ENCODE measurements at regions not wholly inside any gene's neighbourhood (a gene's known extent, or its start where the extent isn't known, plus 50 kb on each side); places are given as distances from the start of the nearest gene placed in this dataset.

- no peaks in the 10 kb centered on the region for H3K36me3 ChIP-seq
- no peak overlapping the region for H3K4me3 ChIP-seq
- peak in 1 of 2 donors; percentile 27 for DNase-seq (ENCODE audit: low spot score in 2 of 2)
- no peaks in the 10 kb centered on the region for H3K9me3 ChIP-seq
- H3K4me1 ChIP-seq: no peaks in the 10 kb centered on the region
- intact Hi-C loops (cut with DNase I; ENCODE audit: low total_unique reads): no loop called here
- H3K27ac ChIP-seq: peak overlapping the region; percentile 21 to 74
- TF ChIP-seq CTCF (IDR thresholded peaks at IDR 0.05): no peak
- no peak for TF ChIP-seq POLR2AphosphoS5 (IDR thresholded peaks at IDR 0.05)
- no peak for TF ChIP-seq POLR2A (IDR thresholded peaks at IDR 0.05)
- peaks cover 0 to 9% of the 10 kb centered on the region in 2 donors for H3K27me3 ChIP-seq
Observed at GRCh38 chrX:150202641-150203247, 160.4 kb upstream of the MAMLD1 start.

GRCh38 chrX:150203248-150203645 is 159.9 kb upstream of the MAMLD1 start:
- intact Hi-C loops (cut with DNase I; ENCODE audit: low total_unique reads): no loop called here
- Histone ChIP-seq H3K9me3 (no peaks in the 10 kb centered on the region), H3K4me1 (no peaks in the 10 kb centered on the region), H3K4me3 (no peak overlapping the region), H3K27ac (peak overlapping the region; percentile 21 to 74), H3K36me3 (no peaks in the 10 kb centered on the region), H3K27me3 (peaks cover 0 to 14% of the 10 kb centered on the region in 2 donors)
- DNase-seq (ENCODE audit: low spot score in 2 of 2): no peak
- no peak for TF ChIP-seq POLR2A (IDR thresholded peaks at IDR 0.05)
- TF ChIP-seq POLR2AphosphoS5 (IDR thresholded peaks at IDR 0.05): no peak
- no peak for TF ChIP-seq CTCF (IDR thresholded peaks at IDR 0.05)

GRCh38 chrX:150205011-150205410 is 158.1 kb upstream of the MAMLD1 start:
- H3K4me3 ChIP-seq: no peak overlapping the region
- TF ChIP-seq POLR2A (IDR thresholded peaks at IDR 0.05): no peak
- TF ChIP-seq POLR2AphosphoS5 (IDR thresholded peaks at IDR 0.05): peak in 1 of 3 donors; percentile 41
- intact Hi-C loops (cut with DNase I; ENCODE audit: low total_unique reads): no loop called here
- no peaks in the 10 kb centered on the region for H3K36me3 ChIP-seq
- DNase-seq (ENCODE audit: low spot score in 2 of 2): no peak
- no peaks in the 10 kb centered on the region for H3K9me3 ChIP-seq
- H3K4me1 ChIP-seq: no peaks in the 10 kb centered on the region
- H3K27me3 ChIP-seq: peaks cover 0 to 16% of the 10 kb centered on the region in 2 donors
- no peak overlapping the region for H3K27ac ChIP-seq

GRCh38 chrX:150207733-150208132 is 155.4 kb upstream of the MAMLD1 start:
- no peaks in the 10 kb centered on the region for H3K36me3 ChIP-seq
- no peaks in the 10 kb centered on the region for H3K4me1 ChIP-seq
- H3K27ac ChIP-seq: no peak overlapping the region
- no peak for TF ChIP-seq CTCF (IDR thresholded peaks at IDR 0.05)
- no peak for TF ChIP-seq POLR2A (IDR thresholded peaks at IDR 0.05)
- TF ChIP-seq POLR2AphosphoS5 (IDR thresholded peaks at IDR 0.05): no peak
- H3K9me3 ChIP-seq: no peaks in the 10 kb centered on the region
- intact Hi-C loops (cut with DNase I; ENCODE audit: low total_unique reads): no loop called here
- no peak for DNase-seq (ENCODE audit: low spot score in 2 of 2)
- H3K4me3 ChIP-seq: no peak overlapping the region
- H3K27me3 ChIP-seq: peaks cover 0 to 16% of the 10 kb centered on the region in 2 donors

DNA sequence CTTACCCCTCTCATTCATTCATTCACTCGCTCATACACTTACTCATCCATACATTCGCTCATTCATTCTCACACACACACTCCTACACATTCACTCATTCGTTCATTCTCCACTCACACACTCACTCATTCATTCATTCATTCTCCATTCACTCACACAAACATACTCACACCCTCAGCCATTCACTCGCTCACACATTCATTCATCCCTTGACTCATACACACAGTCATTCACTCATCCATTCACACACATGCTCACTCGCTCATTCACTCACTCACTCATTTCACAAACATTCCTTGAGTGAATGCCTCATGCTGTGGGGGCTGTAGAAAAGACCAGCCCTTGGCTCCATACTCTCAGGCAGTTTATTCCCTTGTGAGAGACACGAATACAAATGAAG is 151.1 kb upstream of the MAMLD1 start:
- no peak overlapping the region for H3K27ac ChIP-seq
- H3K36me3 ChIP-seq: no peaks in the 10 kb centered on the region
- TF ChIP-seq CTCF (IDR thresholded peaks at IDR 0.05): no peak
- no peak for TF ChIP-seq POLR2A (IDR thresholded peaks at IDR 0.05)
- TF ChIP-seq POLR2AphosphoS5 (IDR thresholded peaks at IDR 0.05): no peak
- H3K9me3 ChIP-seq: no peaks in the 10 kb centered on the region
- no peaks in the 10 kb centered on the region for H3K4me1 ChIP-seq
- H3K27me3 ChIP-seq: peaks cover 0 to 9% of the 10 kb centered on the region in 2 donors
- no peak for DNase-seq (ENCODE audit: low spot score in 2 of 2)
- H3K4me3 ChIP-seq: no peak overlapping the region
- intact Hi-C loops (cut with DNase I; ENCODE audit: low total_unique reads): no loop called here
